Nephron (organoid): ENCODE measurements at regions not wholly inside any gene's neighbourhood (a gene's known extent, or its start where the extent isn't known, plus 50 kb on each side); places are given as distances from the start of the nearest gene placed in this dataset.

Source experiments
- H3K27ac Mint-ChIP-seq, 3 experiments: 2 replicates each; pipeline ENCODE4 v1.8.0; 2020; ENCODE audit warnings: mixed read lengths in 3 of 3, mild to moderate bottlenecking in 2 of 3, moderate library complexity in 1 of 3
- H3K27me3 Mint-ChIP-seq: 2 replicates; pipeline ENCODE4 v1.8.0; 2021; ENCODE audit warnings: low read depth, mild to moderate bottlenecking, moderate library complexity, mixed read lengths
- H3K36me3 Mint-ChIP-seq: 2 replicates; pipeline ENCODE4 v1.8.0; 2020; ENCODE audit warnings: low read depth, mixed read lengths
- H3K4me1 Mint-ChIP-seq: 2 replicates; pipeline ENCODE4 v1.8.0; 2020; ENCODE audit warnings: mixed read lengths
- H3K4me3 Mint-ChIP-seq, 3 experiments: 2 replicates each; pipeline ENCODE4 v1.8.0; 2020; ENCODE audit warnings: mild to moderate bottlenecking in 3 of 3, mixed read lengths in 3 of 3, moderate library complexity in 2 of 3
- H3K9me3 Mint-ChIP-seq: 2 replicates; pipeline ENCODE4 v1.8.0; 2020; ENCODE audit warnings: mixed read lengths
- CTCF ChIP-seq, 3 experiments: fragments of 200-600 bp; sonication (generic); IDR thresholded peaks; one replicate each; pipeline ENCODE4 v1.5.0; 2021; ENCODE audit warnings: antibody characterized with exemption in 3 of 3; ENCODE audit not compliant: unreplicated experiment in 3 of 3

DNA sequence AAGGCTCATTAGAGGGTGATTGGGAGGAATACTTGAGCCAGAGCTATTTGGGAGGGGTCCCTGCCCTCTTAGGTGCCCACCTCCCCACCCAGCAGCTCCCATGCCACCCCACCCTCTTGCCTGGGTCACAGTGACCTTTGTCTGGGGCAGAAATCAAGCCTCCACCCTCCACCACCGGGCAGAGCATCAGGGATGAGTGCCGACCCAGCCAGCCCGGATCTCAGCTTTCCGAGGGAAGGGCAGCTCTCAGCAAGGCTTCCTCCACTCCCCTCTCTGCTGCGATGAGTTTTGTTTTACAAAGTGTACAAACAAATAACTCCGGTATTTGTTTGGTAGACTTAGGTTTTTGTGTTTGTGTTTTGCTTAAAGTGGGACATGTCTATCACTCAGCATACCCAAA, 136.7 kb upstream of the CST7 start:
- no peak for TF ChIP-seq CTCF (IDR thresholded peaks at IDR 0.05; ENCODE audit: unreplicated experiment in 3 of 3)
- Mint-ChIP-seq H3K4me3 (no peak overlapping the region), H3K9me3 (no peaks in the 10 kb centered on the region), H3K36me3 (no peaks in the 10 kb centered on the region), H3K27ac (no peak overlapping the region), H3K4me1 (no peaks in the 10 kb centered on the region), H3K27me3 (peaks cover 20% of the 10 kb centered on the region)

DNA sequence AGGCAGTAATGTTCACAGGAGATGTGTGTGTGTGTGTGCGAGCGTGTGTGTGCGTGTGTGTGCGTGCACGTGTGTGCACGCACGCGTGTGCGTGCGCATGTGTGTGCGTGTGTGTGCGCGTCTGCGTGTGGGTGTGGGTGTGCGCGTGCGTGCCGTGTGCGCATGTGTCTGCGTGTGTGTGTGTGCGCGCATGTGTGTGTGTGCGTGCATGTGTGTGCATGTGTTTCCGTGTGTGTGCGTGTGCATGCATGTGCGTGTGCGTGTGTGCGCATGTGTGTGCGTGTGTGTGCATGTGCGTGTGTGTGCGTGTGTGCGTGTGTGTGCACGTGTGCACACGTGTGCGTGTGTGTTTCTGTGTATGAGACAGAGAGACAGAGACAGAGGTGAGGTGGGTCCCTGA, 136.0 kb upstream of the CST7 start:
- H3K36me3 Mint-ChIP-seq = no peaks in the 10 kb centered on the region
- TF ChIP-seq CTCF (IDR thresholded peaks at IDR 0.05; ENCODE audit: unreplicated experiment in 3 of 3) = no peak

GRCh38 chr20:24813496-24813895, 135.6 kb upstream of the CST7 start:
- Mint-ChIP-seq H3K4me1 (no peaks in the 10 kb centered on the region), H3K9me3 (no peaks in the 10 kb centered on the region), H3K27ac (no peak overlapping the region), H3K4me3 (no peak overlapping the region), H3K27me3 (peaks cover 20% of the 10 kb centered on the region), H3K36me3 (no peaks in the 10 kb centered on the region)
- TF ChIP-seq CTCF (IDR thresholded peaks at IDR 0.05; ENCODE audit: unreplicated experiment in 3 of 3) = no peak

More for the DNA sequence above, 136.0 kb upstream of the CST7 start:
- no peaks in the 10 kb centered on the region for H3K4me1 Mint-ChIP-seq
- H3K27me3 Mint-ChIP-seq = peaks cover 20% of the 10 kb centered on the region
- H3K4me3 Mint-ChIP-seq = no peak overlapping the region
- H3K27ac Mint-ChIP-seq = no peak overlapping the region
- H3K9me3 Mint-ChIP-seq = no peaks in the 10 kb centered on the region

GRCh38 chr20:24813936-24814335, 135.1 kb upstream of the CST7 start:
- H3K4me3 Mint-ChIP-seq = no peak overlapping the region
- no peaks in the 10 kb centered on the region for H3K36me3 Mint-ChIP-seq
- no peak overlapping the region for H3K27ac Mint-ChIP-seq
- peaks cover 20% of the 10 kb centered on the region for H3K27me3 Mint-ChIP-seq
- TF ChIP-seq CTCF (IDR thresholded peaks at IDR 0.05; ENCODE audit: unreplicated experiment in 3 of 3) = no peak
- H3K9me3 Mint-ChIP-seq = no peaks in the 10 kb centered on the region
- no peaks in the 10 kb centered on the region for H3K4me1 Mint-ChIP-seq

DNA sequence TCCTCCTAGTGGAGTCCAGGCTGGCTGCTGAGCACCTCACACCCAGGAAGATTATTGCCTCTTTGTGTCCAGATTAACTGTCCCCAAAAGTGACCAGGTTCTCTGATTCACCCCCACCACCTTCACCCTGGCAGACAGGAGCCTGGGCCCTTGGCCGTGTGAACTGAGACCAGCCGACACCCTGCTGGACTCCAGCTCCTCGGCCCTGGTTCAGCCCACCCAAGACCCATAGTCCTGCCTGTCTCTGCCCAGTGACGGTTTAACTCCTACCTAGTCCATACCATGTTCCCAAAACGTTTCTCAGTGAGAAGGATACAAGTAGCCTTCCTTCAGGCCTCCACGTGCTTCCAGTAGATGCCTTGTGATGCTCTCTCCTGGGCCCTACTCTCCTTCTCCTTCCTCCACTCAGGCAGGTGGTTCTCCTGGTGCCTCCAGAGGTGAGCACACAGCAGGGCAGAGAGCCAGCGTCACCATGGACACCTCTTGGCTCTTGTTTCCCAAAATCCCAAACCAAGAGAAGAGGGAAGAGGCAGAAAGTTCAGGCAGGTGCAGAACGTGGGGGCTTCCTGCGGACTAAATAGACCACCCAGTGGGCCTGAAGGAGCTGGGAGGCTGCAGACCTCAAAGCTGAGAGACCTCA, 134.4 kb upstream of the CST7 start:
- Mint-ChIP-seq H3K4me3 (no peak overlapping the region), H3K4me1 (no peaks in the 10 kb centered on the region), H3K27me3 (peaks cover 20% of the 10 kb centered on the region), H3K9me3 (no peaks in the 10 kb centered on the region), H3K27ac (no peak overlapping the region), H3K36me3 (no peaks in the 10 kb centered on the region)
- no peak for TF ChIP-seq CTCF (IDR thresholded peaks at IDR 0.05; ENCODE audit: unreplicated experiment in 3 of 3)

DNA sequence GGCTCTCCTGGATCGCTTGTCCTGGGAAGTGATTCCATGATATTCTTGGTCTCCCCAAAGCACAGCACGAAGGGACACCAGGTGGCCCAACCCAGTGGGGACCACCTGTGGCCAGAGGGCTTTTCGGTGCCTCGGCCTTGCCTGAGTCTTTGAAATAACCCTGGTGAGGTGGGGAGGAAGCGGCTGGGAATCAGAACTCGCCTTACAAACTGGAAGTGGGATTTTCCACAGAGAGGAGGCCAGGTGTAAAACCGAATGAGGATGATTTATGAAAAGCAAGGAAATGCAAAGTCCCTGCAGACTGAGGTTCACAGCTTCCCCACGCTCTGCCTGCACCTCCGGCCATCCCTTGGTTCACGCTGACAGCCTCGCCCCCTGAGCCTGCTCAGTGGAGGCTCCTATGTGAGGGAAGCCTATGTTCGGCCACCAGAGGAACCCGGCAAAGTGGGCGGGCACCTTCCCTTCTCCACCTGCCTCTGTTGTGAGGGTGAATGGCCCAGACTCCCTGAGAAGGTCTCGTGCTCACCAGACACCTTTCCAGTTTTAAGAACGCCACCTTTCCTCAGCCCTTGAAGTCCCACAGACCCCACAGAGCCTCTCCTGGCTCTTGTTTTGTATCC, 133.8 kb upstream of the CST7 start:
- no peak overlapping the region for H3K27ac Mint-ChIP-seq
- TF ChIP-seq CTCF (IDR thresholded peaks at IDR 0.05; ENCODE audit: unreplicated experiment in 3 of 3) = no peak
- no peaks in the 10 kb centered on the region for H3K4me1 Mint-ChIP-seq
- H3K4me3 Mint-ChIP-seq = no peak overlapping the region
- H3K9me3 Mint-ChIP-seq = no peaks in the 10 kb centered on the region
- peaks cover 20% of the 10 kb centered on the region for H3K27me3 Mint-ChIP-seq
- no peaks in the 10 kb centered on the region for H3K36me3 Mint-ChIP-seq
